ENCODE measurements at regions not wholly inside any gene's neighbourhood (a gene's known extent, or its start where the extent isn't known, plus 50 kb on each side); places are given as distances from the start of the nearest gene placed in this dataset.

- no peak for TF ChIP-seq HOXA7 (CRISPR knock-in tag; IDR thresholded peaks at IDR 0.05)
- TF ChIP-seq RARB (CRISPR knock-in tag; IDR thresholded peaks at IDR 0.05): peak; percentile 63; the same call in 1 of the 2 replicates
- no peak for TF ChIP-seq HEYL (CRISPR knock-in tag; IDR thresholded peaks at IDR 0.05)
- TF ChIP-seq JUN (IDR thresholded peaks at IDR 0.05): 0 out of 5 replicates have a peak, but pooled peaks have one; percentile 38 to 44
- no peak for TF ChIP-seq ZC3H11A (IDR thresholded peaks at IDR 0.05)
- TF ChIP-seq ESRRA (IDR thresholded peaks at IDR 0.05; ENCODE audit: borderline replicate concordance, low read length): no peak
- TF ChIP-seq POLR2AphosphoS2 (conservative IDR thresholded peaks at IDR 0.05; ENCODE audit: low read length): no peak
- TF ChIP-seq RNF2 (IDR thresholded peaks at IDR 0.05; ENCODE audit: borderline replicate concordance, low read depth): no peak
- no peak for TF ChIP-seq ZNF302 (CRISPR knock-in tag; IDR thresholded peaks at IDR 0.05)
- TF ChIP-seq CHD4 (IDR thresholded peaks at IDR 0.05; ENCODE audit: borderline replicate concordance): no peak
- TF ChIP-seq ZFP36 (IDR thresholded peaks at IDR 0.05; ENCODE audit: borderline replicate concordance, partially characterized antibody): no peak
- peak in 1 of 2 experiments; percentile 43; a peak in 1 of 4 replicates for TF ChIP-seq CEBPB (IDR thresholded peaks at IDR 0.05)
- TF ChIP-seq EHMT2 (IDR thresholded peaks at IDR 0.05; ENCODE audit: low read depth): no peak
- TF ChIP-seq TFCP2L1 (CRISPR knock-in tag; IDR thresholded peaks at IDR 0.05): no peak
- TF ChIP-seq HOXB13 (CRISPR knock-in tag; IDR thresholded peaks at IDR 0.05; ENCODE audit: low read depth): no peak
- no peak for TF ChIP-seq NPAS2 (CRISPR knock-in tag; IDR thresholded peaks at IDR 0.05; ENCODE audit: borderline replicate concordance)
- TF ChIP-seq SMC3 (IDR thresholded peaks at IDR 0.05): peak; percentile 20; the same call in 1 of the 3 replicates
- TF ChIP-seq RAD21 (conservative IDR thresholded peaks at IDR 0.05 in 1 of 2, IDR thresholded peaks at IDR 0.05 in 1 of 2): peak in 1 of 2 experiments; percentile 34; a peak in 1 of 5 replicates
- TF ChIP-seq E2F6 (IDR thresholded peaks at IDR 0.05; ENCODE audit: borderline replicate concordance, low read depth): no peak
- TF ChIP-seq BCL3 (IDR thresholded peaks at IDR 0.05): no peak
- no peak for TF ChIP-seq EHF (CRISPR knock-in tag; IDR thresholded peaks at IDR 0.05)
- no peak for TF ChIP-seq POLR2A (IDR thresholded peaks at IDR 0.05; ENCODE audit: low read length)
- TF ChIP-seq HES2 (IDR thresholded peaks at IDR 0.05): no peak
- no peak for TF ChIP-seq HMGXB4 (CRISPR knock-in tag; IDR thresholded peaks at IDR 0.05; ENCODE audit: borderline replicate concordance)
- TF ChIP-seq REST (IDR thresholded peaks at IDR 0.05): no peak
- TF ChIP-seq HDAC2 (IDR thresholded peaks at IDR 0.05): no peak
- TF ChIP-seq MYC (IDR thresholded peaks at IDR 0.05; ENCODE audit: borderline replicate concordance, low read length): no peak
- no peak for TF ChIP-seq NFE2L2 (conservative IDR thresholded peaks at IDR 0.05; ENCODE audit: low read length)
- no peak for TF ChIP-seq CHD2 (IDR thresholded peaks at IDR 0.05; ENCODE audit: low read length, partially characterized antibody)
- no peak for TF ChIP-seq MAX (IDR thresholded peaks at IDR 0.05)
- no peak for TF ChIP-seq FOXS1 (CRISPR knock-in tag; IDR thresholded peaks at IDR 0.05)
- no peak for TF ChIP-seq CTCF (IDR thresholded peaks at IDR 0.05)
- no peak for TF ChIP-seq FOSB (CRISPR knock-in tag; IDR thresholded peaks at IDR 0.05)
- no peak for TF ChIP-seq KDM1A (IDR thresholded peaks at IDR 0.05; ENCODE audit: low read depth)
- TF ChIP-seq FOSL2 (IDR thresholded peaks at IDR 0.05): no peak
- TF ChIP-seq FOSL2 (CRISPR knock-in tag; IDR thresholded peaks at IDR 0.05): peak; percentile 65
Observed at GRCh38 chr5:33148076-33148513, 292.7 kb upstream of the TARS1 start (continued).

Data from A549 (cell line).